Fibroblast of skin of back (primary cell): ENCODE measurements at regions not wholly inside any gene's neighbourhood (a gene's known extent, or its start where the extent isn't known, plus 50 kb on each side); places are given as distances from the start of the nearest gene placed in this dataset.

Experiments
- DNase-seq: peaks from one replicate; pipeline ENCODE4 v3.0.0-alpha.2; 2013

DNA sequence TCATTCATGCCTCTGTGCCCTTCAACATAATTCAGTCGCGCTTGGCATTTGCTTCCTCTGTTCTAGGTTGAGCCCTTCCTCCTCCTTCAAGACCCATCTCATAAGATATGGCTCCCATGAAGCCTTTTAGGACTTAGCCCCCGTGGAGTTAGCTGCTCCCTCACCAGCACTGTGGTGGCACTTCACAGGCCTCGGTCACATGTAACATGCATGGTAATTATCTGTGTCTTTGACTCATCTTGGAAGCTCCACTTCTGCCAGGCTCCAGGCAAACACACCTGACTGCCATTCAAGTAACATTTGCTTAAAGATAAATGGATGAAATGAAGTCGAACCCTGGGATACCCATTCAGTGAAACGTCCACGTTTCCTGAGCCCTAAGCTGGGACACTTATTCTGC, 484.7 kb downstream of the EIPR1 start:
- no peak for DNase-seq

DNA sequence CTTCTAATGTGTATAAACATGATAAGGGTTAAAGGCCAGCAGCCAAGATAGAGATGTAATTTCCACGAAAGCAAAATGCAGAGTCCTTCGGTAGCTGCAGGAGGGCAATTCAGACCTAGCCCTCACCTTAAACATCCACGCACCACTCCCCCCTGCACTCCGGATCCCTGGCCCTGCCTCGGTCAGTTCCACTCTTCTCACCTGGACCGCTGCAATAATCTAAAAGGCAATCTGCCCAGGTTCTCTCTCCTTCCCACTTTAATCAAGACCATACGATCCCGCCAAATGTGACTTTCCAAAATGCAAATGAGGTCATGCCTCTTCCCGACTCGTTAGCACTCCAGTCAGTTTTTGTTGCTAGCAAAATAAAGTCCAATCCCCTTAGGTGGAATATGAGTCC, 485.2 kb downstream of the EIPR1 start:
- no peak for DNase-seq

DNA sequence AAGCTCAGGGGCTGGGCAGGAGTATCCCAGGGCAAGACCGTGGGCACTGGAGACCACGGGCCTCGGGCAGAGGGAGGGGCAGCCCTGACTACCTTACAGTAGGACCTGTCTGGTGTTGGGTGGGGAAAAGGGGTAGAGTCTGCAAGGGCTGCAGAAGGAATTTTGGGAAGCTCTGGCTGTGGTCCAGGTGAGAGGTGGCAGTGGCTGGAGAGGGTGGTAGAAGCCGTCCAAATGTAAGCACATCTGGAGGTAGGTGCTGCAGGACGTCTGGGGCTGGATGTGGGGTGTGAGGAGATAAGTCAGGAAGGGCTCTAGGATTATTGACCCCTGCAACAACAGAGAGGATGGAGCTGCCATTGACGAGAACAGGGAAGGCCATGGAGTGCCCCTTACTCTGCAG, 486.7 kb downstream of the EIPR1 start:
- no peak for DNase-seq

DNA sequence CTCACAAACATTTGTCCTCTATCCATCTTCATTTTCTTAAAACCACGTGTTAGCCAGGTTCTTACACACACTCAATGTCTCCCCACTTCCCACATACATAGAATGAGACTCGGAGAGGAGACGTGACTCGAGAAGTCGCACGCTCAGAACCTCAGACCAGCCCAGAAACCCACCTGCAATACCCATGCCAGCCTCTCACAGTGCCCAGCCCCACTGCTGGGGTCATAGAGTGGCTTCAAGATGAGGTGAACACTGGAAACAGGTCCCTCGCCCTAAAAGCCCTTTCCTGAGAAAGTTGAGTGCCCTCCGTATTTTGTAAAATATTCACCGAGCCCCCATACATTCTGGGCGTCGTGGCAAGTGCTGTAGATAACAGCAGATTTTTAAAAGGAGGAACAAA, 487.4 kb downstream of the EIPR1 start:
- DNase-seq = no peak

DNA sequence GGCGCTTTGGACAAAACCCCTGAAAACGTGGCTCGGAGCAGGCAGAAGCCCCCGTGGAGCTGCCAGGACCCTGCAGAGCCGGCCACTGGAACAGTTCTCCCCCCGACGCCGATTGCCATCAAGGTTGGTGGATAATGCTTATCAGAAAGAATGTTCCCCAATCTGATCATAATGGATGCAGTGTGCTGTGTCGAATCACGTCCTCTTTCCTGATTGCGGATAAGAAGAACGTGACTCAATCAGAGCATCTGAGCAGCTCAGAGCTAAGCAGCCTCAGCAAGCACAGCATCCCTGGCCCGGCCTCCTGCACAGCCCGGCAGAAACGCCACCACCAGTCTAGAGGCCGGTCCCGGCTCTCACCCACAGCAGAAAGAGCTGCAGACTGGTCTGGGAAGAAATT, 488.0 kb downstream of the EIPR1 start:
- no peak for DNase-seq

DNA sequence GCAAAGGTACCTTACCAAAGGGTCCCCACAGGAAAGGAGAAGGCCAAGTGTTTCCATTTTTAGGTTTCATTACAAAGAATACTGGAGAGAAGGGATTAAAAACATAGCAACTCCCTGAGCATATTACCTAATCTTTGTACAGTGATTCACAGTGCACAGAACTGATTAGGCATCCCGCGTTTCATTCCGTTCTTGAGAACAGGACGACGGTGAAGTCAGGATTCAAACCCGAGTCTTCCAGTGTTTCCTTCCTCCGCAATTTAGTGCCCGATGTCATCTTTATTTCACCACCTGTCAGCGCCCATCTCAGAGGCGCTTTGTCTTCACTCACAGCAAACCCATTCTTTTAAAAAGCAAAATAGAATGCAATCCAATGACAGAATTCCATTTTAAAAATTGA, 488.5 kb downstream of the EIPR1 start:
- no peak for DNase-seq

DNA sequence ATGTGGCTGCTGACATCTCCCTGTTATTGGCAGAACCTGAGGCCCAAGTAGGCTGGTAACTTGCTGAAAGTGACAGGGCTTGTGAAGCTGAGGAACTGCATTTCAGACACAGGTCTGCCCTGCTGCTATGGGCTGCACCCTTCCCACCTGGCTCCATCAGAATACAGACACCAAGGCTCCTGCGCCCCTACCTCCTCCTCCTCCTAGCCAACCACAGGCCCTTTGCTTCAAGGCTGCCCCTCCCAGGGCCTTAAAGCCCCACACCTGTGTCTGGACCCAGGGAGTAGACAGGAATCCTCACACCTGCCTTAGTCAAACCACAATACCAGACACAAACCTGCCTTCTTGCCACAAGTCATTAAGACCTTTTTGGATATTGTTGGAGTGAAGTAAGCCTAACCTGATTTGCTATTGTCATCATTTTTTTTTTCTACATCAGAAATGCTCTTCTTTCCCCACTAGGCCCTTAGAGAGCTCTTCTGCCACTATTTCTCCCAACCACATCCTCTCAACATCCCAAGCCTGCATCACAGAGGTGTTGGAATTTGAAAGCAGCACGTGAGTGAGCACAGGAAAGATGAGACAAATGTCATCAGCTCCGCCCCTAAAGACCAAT, 489.7 kb downstream of the EIPR1 start:
- no peak for DNase-seq

DNA sequence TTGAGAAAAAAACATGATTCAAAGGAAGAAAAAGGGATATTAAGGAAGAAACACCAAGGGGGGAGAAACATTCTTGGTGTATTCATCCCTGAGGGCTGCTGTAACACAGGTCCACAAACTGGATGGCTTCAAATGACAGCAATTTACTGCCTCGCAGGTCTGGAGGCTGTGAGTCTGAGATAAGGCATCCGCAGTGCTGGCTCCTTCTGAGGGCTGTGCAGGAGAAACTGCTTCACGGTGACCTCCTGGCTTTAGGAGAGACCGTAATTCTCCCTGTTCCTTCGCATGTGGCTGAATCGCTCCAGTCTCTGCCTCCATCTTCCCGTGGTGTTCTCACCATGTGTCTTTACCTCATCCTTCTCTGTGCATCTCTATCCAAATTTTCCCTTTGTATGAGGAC, 490.7 kb downstream of the EIPR1 start:
- DNase-seq = no peak

DNA sequence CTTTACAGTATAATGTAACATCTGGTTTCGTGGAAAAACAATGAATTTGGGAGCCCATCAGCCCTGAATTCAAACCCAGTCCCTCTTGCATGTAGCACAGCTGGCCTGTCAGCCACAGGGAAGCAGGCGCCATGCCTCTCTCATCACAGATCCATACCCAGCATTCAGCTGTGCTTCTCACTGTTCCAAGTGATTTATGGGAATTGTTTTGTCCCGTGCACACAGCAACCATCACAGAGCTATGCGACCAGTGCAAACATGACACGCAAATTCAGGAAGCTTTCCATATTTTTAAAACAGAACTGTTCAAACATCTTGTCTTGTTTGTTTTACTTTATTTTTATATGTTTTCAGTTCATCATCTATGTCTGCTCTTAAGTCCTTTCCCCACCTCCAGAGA, 496.1 kb downstream of the EIPR1 start:
- no peak for DNase-seq

DNA sequence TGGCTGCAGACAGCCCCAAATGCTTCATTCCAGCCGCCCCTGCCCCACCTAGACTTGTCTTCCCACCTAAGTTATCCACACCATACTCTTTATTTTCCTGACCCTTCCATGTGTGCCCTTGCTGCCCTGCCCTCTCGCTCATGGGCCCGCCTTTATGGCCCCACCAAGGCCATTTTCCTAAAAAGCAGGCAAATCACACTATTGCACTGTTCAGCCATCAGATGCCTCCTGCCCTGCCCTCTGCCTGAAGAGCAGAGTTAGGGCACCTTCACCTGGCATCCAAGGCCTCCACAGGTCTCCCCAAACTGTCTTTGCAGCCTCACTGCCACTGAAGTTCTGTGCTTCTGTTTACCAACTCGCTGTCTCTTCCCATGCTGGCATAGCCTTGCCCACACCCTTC, 496.7 kb downstream of the EIPR1 start:
- DNase-seq = no peak

DNA sequence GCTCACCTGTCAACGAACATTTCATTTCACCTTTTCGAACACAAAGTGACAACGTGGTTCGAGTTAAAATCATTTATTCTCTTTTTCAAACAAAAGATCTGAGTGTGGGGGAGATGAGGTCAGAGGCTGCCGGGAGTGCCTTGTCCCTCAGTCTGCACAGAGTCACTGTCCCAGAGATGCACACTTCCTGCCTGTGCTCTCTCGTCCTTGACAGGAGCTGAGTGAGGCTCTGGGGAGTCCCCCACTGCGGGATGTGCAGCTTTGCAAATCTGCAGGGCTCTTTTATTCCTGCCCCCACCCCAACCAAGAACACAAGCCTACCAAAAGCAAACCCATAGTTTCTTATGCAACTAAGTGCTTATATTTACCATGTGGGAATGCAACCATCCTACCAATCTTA, 497.8 kb downstream of the EIPR1 start:
- no peak for DNase-seq

DNA sequence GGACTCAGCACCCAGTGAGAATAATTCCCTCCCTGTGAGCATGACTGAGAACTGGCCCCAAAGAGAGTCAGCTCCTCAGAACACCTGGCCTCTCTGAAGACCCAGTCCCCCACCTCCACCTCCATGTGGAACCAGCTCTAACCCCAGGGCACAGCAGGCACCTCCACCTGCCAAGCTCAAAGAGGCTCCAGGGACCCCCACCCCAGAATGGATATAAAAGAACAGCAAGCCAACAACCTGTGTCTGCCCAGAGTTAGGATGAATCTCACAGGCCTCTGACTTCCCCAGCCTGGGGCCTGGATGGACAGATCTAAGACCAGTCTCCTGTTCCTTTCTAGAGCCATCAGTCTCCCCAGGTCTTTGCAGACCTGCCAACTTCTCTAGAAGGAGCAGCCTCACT, 498.5 kb downstream of the EIPR1 start:
- no peak for DNase-seq

DNA sequence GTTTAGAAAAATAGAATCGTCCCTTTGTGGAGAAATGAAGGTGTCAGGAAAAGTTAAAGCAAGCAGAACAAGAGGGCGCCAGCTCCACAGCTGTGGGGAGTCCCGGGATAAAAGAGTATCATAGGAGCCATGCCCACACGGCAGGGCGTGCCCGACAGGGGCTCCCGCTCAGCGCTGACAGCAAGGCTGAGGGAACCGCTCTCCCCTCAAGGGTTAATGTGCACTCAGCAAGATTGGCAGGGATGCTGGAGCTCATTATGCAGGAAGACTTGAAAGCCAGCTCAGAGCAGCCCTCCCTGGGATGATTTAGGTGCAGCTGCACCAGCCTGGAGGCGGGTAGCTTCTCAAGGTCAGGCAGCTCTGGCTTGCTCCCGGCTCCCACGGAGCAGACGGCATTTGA, 500.2 kb downstream of the EIPR1 start:
- no peak for DNase-seq

DNA sequence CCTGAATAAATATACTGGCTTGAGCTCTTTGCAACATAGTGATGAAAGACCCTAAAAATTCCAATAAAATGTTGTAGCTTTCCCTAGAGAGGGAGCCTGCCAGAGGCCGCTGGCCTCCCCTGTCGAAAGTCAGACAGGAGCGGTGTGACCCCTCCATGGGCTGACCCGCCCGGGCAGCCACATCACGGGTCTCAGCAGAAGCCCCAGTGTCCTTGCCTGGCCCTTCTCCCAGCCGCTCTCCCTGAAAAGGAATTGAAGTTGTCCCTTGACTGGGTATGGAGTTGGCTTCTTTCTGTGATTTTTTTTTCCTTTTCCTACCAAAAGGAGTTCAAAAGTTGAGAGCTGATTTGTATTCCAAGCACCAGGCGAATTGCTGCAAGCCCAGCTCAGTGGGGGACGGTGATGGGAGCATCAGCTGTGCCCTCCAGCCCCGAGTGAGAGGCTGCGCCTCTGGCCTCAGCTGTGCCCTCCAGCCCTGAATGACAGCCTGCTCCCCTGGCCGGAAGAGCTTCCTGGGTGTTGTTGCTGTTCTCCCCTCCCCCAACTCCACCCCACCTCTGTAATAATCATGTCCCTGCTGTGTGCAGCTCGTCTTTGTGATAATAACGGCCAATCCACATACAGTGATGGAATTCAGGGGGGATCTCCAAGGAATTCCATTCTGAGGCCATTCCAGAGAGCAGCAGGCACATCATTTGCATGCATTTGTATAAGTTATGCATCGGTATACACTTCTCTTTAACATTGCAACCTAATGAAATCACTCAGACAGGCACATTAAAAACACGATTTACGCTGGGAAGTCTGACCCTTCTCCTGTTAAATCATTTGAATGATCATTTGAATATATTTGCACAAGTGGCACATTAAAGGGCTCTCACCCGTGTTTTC, 501.0 kb downstream of the EIPR1 start:
- no peak for DNase-seq

DNA sequence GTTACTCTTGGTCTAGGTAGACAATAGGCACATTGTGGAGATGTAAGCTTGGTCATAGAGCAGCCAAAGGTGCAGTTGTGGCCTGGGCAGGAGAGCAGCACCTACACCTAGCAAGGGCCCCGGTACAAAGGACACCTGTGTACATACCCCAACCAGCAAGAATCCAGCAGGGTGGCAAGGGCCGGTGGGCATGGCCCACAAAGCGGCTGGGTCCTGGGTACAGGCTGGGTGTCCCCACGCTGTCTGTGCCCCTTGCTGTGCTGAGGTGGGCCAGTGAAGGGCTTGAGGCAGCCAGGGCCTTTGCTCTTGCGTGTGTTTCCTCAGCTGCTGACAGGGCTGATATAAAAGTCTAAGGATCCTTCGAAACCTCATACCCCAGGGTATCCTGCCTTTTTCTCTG, 501.8 kb downstream of the EIPR1 start:
- no peak for DNase-seq

DNA sequence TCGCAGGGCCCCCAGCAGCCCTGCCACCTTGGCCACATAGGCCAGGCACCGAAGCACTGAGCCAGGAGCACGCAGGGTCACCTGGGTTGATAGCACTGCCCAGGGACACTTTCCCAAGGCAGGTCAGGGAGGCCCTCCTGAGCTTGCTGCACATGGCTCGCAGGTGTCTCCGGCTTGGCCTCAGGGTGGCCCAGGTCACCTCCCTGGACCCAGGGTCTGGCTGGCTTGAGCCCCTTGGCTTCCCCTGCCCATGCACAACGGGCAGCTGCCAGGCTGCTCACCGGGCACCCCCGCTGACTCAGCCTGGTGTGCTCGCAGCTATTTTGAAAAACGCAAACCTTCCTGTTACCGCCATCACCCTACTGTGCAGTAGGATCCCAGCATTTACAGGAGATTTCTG, 502.3 kb downstream of the EIPR1 start:
- no peak for DNase-seq

DNA sequence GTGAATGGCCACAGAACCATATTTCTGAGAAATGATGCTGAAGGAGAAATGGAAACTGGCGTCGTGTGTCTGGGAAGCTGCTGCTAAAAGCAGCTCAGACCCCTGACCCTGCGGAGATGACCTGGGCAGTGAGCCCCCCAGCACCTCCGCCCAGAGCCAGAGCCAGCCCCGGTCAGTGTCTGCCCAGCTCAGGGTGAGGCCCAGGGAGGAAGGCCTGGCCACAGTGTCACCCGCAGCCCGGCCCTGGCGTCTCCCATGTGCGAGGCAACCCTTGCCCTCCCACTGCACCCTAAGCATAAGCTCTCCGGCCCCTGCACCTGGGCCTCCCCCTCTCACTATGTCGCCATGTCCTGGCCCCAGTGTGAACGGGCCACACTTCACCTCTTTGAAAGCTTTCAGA, 502.8 kb downstream of the EIPR1 start:
- DNase-seq = no peak

DNA sequence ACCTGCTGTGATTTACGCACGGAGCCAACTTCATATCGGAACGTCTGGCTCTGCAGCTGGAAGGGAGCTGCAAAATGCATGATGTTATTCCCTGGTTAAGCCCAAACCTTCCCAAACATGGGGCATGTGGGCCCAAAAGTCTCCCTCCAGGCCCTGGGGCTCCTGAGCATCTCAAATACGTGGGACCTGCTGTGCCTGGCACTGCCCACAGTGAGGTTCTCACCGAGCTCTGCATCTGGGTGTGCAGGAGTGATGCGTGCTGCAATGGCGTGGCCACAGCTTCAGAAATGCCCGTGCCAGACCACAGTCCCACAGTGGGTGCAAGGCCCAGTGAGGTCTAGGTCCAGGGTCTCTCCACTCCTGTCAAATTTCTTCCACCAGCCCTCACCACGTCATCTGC, 503.3 kb downstream of the EIPR1 start:
- no peak for DNase-seq

DNA sequence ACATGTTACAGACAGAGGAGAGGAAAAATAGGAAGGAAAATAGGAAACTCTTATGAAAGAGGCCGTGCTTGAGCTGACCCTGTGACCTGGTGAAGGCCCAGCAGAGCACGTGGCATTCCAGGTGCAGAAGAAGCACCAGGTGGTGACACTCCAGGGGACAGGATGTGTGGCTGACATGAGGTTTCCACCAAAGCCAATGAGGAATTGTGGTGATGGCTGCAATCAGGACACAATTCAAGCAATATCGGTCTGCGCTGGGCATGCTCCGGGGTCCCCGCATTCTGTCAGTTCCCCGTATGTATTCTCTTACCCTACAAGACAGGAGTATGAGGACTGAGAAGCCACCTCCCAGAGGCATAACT, 504.2 kb downstream of the EIPR1 start:
- no peak for DNase-seq

DNA sequence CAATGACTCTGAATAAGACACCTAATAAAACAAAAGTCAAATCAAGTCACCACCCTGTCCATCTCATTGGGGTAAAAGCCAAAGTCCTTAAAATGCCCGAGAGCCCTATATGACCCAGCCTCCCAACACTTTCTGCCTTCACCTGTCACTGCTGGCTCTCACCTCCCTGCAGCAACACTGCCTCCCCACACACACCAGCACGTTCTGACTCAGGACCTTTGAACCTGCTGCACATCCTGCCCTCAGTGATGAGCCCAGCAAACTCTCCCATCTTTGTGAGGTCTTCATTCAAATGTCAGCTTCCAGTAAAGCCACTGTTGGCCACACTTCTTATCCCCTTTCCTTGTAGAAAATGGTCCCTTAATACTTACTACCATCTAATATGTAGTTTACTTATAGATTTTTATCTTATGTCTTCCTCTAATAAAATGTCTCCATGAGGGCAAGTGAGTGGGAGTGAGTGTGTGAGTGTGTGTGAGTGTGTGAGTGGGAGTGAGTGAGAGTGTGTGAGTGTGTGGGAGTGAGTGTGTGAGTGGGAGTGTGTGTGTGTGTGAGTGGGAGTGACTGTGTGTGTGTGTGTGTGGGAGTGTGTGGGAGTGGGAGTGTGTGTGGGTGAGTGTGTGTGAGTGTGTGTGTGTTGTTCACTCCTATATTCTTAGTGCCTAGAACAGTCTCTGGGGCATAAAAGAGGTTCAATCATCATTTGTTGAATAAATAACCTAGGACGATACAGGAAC, 504.7 kb downstream of the EIPR1 start:
- DNase-seq = no peak

DNA sequence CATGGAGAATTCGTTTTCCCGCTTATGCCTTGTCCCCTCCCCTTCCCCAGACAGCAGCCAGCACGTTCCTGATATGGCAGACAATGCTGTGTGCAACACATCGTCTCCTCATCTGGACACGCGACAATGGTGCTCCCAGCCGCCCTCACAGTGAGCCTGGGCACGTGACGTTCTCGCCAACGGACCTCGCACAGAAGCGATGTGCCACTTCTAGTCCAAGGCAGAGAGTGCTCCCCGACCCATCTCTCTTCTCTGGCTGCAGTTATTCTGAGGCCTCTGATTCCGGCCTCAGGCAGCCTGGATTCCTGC, 505.4 kb downstream of the EIPR1 start:
- DNase-seq = no peak

DNA sequence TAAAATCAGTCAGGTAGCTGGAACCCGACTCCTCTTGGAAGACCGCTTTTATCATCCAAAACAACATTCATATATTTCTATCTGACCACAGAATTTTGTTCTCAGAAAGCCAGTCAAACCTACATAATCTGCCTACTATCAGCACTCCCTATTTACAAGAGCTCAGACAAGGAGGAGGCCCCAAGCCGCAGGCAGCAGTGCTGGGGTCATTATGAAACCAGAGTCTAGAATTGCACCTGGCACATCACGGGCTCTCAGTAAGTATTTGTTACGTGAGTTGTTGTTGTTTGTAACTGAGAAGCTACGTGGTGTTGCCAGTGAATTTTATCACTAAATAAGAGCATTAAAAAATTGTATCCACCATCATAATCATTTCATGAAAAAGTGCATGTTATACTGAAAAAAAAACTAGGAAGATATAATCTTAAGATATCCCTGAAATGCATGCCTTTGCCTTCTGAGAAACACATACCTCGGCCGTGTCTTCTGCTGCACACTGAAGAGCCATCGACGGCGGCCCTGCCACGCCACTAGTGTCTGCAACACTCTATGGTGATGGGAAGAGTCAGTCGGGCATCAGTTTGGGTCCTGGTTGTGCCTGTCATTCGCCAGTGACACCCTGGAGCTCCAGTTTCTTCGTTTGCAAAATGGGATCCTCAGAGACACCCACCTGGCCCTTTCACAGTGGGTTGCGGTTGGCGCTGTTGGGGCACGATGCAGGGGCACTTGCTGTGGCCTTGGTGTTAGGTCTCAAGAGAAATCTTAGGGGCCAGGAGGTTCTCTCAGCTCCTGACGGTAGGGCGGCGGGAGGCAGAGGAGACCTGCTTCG, 505.9 kb downstream of the EIPR1 start:
- no peak for DNase-seq

DNA sequence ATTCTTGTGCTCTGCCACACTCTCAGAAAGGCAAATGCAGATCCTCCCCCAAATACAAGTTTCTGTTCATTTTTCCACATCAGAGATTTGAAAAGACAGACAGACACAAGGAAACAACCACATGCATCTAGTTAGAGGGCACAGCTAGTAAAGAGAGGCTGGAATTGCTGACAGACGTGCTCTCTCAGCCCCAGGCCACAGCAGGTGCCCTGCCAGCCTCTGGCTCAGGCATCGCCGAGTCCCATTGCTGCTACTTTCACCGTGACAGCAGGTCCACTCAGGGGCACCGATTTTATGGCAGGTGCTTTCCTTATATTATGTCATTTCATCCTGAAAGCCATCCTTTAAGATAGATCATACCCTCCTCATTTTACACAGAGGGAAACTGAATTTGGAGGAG, 507.5 kb downstream of the EIPR1 start:
- no peak for DNase-seq
